LoVo (cell line): ENCODE measurements at regions not wholly inside any gene's neighbourhood (a gene's known extent, or its start where the extent isn't known, plus 50 kb on each side); places are given as distances from the start of the nearest gene placed in this dataset.
"Not testable (repeated sequence)": the region's sequence is repeated elsewhere in the genome, so short reads cannot be mapped to it uniquely, and the experiment has no call there.

Experiments used
- DNase-seq: peaks from one replicate; pipeline ENCODE4 v3.0.0-alpha.2; 2016; ENCODE audit warnings: low spot score

DNA sequence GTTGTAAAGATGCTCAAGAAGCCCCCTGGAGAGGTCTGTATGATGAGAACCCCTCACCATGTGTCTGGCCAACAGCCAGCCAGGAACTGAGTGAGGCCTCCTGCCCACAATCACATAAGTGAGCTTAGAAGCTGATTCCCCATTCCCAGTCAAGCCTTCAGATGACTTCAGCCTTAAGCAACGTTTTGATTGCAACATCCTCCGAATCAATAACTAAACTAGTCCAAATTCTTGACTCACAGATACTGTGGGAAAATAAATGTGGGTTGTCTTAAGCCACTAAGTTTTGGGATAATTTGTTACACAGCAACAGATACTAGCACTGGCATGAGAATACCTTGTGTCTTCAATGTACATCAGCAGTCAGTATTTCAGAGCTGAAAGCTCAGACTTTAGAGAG lies 54.5 kb upstream of the HS3ST4 start:
- no peak for DNase-seq

DNA sequence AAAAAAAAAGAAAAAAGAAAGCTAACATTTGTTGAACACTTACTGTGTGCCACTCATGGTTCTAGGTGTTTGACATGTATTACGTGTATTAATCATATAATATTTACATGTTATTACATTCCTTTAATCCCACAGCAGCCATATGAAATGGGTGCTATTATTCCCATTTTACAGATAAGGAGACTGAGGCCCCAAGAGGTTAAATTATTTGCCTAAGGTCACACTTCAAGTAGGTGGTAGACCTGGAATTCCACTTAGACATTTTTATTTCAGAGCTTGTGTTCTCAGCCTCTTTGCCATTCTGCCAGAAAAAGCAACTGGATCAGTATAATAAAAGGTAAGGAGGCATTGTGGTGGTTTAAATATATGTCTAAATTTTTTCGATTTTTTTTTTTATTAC lies 55.1 kb upstream of the HS3ST4 start:
- DNase-seq: no peak

DNA sequence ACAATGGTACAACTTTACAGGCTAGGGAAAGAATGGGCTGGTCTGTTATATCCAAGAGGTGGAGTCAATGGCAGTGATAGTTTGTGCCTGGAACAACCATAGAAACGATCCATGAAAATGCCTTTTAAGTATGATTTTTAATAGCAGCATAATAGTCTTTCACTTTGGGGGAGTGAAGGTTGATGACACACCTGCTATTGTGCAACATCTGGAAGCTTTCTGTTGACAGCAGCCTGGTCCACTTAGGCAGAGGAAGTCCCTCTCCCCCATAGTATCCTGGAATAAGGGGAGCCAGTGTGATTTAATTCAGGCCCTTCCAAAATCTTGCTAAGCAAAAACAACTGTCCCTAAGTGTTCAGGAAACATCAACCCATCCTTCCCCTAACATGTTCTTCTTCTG lies 56.3 kb upstream of the HS3ST4 start:
- no peak for DNase-seq

DNA sequence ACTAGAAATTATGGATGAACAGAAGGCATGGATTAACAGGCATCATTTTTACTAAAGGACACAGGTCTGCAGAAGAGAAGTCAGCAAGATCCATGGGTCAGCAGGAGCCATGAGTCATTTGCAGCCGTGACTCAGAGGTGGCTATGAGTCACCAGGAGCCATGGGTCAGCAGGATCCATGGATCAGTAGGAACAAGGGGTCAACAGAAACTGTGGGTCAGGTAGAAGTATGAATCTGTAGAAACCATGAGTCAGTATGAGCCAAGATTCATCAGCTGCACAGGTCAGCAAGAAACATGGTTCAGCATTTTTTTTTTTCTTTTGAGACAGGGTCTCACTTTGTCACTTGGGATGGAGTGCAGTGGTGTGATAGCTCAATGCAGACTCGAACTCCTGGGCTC lies 58.2 kb upstream of the HS3ST4 start:
- peak; percentile 2 for DNase-seq

DNA sequence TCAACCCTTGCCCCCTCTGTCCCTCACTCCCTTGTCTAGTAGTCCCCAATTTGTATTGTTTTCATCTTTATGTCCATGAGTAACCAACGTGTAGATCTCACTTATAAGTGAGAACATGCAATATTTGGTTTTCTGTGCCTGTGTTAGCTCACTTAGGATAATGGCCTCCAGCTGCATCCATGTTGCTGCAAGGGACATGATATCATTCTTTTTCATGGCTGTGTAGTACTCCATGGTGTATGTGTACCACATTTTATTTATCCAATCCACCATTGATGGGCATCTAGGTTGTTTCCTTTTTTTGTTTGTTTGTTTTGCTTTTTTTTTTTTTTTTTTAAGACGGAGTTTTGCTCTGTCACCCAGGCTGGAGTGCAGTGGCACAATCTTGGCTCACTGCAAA lies 63.0 kb upstream of the HS3ST4 start:
- DNase-seq: no peak

DNA sequence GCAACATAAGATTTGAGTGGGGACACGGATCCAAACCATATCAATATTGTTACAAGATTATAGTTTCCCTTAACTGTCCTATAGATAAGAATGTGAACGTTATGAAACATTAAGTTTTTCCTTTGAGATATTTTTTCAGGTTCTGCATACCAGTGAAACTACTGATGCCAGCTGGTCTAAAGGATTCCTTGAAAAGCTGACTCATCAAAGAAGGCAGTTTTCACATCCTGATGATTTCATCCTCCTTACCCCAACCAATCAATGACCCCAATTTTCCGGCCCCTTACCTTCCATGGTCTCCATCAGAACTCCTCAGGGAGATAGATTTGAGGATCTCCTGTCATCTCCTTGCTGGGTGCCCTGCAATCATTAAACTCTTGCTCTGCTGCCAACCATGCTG lies 64.1 kb upstream of the HS3ST4 start:
- no peak for DNase-seq

DNA sequence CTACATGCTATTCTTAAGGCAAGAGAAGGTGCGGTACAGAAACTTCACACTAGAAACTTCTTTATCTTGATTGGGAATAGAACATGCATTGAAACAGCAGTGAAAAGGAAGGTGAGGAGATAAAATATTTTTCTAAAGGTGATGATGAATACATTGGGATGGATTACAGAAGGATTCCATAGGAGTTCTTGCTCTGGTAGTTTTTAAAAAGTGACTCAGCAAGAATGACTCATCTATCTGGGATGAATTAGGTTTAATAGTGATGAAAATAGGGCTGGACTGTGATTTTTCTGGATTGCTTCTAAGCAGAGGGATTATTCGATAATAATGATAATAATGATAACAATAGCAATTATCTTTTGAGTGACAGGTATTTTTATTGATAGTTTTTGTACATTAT lies 65.6 kb upstream of the HS3ST4 start:
- no peak for DNase-seq

DNA sequence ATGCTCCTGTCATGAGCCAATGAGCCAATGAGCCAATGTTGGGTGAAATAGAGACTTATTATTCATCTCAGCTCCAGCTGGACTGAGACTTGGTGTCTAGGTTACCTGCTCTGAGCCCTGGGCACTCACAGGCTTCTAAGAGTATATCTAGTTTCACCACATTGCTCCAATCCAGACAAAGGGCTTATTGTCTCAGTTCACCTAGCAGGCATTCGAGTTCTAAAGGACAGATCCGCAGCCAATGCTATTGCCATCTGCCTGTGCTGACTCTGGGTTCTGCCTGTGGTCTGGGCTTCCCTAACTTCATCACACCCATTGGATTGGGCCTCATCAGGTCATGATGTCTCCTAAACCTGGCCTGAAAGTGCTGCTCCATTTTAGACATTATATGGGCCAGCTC lies 66.1 kb upstream of the HS3ST4 start:
- DNase-seq: no peak

DNA sequence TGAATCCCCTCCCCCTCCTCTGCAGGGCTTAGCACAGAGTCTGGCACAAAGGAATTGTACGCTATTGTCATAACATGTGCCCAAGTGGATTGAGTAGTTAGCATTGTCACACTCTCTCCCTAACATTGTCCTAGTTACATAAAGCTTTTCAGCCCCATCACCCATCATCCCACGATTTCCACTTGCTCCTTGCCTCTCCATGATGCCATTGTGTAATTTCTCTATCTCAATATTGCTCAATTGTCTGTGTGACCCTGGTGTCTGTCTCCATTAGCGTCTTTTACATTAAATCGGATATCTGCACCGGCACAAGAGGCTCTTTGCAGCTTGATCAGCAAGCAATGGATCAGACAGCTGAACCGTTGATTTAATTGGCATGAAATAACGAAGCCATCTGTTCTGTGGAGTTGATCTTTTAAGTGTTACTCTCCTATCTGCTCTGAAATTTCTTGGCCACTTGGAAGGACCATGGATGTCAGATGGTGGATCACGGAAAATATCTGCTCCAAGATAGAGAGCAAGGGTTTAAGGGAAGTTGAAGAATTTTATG lies 77.0 kb upstream of the HS3ST4 start:
- no peak for DNase-seq

DNA sequence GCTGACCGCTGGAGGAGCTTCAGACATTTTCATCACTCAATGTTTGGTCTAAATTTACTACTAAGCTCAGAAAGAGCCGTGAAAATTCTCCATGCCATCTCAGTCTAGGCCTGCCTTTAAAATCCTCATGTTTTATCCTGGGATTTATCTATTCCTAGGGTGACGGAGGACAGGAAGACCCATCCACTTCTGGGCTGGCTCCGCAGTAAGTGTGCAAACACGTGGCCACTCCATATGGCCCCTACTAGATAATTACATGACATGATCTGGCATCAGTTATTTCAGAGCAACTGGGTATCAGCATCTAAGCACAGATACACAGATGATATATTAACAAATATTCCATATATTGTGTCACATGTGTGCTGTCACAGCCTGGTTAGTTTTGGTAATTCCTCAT lies 77.8 kb upstream of the HS3ST4 start:
- DNase-seq: no peak

DNA sequence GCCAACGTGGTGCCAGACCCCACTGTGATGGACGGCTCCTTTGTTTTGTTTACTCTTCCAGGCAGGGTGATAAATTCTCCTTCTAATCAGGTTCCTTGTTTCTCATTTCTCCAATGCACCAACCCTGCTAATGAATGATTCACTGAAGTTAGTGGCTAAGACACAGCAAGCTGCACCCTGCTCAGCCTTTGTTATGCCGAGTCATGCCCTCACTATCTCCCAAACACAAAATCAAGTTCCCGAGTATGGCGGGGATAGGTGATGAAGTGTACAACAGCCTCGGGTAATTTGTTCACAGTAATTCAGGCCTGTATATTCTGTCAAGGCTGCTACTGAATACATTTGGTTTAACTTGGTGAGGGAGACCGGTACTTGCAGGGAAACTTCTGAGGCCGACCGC lies 83.8 kb upstream of the HS3ST4 start:
- DNase-seq: no peak

DNA sequence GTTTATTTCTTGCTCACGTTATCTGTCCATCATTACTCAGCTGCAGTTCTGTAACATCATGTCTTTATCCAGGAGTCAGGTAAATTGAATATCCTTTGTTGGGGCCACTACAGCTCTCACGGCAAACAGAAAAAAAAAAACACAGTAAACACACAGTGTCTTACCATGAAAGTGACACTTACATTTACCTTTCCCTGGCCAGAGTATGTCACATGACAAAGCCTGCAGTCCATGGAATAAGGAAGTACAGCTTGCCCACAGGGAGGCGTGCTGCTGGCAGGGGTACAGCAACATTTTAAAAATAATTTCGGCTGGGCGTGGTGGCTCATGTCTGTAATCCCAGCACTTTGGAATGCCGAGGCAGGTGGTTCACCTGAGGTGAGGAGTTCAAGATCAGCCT lies 85.7 kb upstream of the HS3ST4 start:
- DNase-seq: no peak

DNA sequence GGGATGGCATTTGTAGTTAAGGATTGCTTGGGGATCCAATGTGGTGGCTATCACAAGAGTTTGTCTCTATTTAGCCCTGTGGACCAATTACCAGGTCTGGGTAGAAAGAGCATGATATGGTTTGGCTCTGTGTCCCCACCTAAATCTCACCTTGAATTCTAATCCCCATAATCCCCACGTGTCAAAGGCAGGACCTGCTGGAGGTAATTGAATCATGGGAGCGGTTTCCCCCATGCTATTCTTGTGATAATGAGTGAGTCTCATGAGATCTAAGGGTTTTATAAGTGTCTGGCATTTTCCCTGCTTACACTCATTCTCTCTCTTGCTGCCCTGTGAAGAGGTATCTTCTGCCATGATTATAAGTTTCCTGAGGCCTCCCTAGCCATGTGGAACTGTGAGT lies 86.4 kb upstream of the HS3ST4 start:
- DNase-seq: no peak

DNA sequence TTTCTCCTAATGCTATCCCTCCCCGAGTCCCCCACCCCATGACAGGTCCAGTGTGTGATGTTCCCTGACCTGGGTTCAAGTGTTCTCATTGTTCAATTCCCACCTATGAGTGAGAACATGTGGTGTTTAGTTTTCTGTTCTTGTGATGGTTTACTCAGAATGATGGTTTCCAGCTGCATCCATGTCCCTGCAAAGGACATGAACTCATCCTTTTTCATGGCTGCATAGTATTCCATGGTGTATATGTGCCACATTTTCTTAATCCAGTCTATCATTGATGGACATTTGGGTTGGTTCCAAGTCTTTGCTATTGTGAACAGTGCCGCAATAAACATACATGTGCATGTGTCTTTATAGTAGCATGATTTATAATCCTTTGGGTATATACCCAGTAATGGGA lies 90.5 kb upstream of the HS3ST4 start:
- not testable (repeated sequence) for DNase-seq

DNA sequence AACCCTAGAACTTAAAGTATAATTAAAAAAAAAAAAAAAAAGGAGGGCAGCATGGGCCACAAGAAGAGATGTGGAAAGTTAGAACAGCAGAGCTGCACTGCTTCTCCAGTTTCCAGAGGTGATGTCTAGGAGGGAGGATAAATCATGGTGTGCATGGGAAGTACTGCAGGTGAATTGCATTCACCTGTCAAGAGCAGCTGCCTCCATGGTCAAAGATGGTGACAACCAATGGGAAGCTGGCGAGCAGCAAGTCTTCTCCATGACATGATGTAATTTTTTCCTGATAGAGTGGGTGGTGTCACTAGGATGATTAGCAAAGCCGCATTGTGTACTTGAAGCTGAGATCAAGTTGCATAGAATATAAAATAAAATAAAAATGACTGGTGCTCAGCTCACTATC lies 95.6 kb upstream of the HS3ST4 start:
- DNase-seq: no peak

DNA sequence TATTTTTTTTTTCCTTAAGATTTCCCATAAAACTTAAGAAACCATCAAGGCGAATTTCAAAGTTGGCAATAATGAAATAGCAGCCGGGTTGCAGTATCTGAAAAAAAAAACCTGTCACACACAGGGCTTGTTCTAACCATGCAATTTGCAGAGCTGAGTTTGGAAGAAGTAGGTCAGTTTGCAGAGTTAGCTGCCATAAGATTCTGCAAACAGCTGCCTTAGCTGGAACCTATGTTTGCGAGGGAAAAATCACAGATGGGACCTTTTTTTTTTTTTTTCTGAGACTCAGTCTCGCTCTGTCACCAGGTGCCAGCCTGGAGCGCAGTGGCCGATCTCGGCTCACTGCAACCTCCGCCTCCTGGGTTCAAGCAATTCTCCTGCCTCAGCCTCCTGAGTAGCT lies 98.5 kb upstream of the HS3ST4 start:
- DNase-seq: no peak

DNA sequence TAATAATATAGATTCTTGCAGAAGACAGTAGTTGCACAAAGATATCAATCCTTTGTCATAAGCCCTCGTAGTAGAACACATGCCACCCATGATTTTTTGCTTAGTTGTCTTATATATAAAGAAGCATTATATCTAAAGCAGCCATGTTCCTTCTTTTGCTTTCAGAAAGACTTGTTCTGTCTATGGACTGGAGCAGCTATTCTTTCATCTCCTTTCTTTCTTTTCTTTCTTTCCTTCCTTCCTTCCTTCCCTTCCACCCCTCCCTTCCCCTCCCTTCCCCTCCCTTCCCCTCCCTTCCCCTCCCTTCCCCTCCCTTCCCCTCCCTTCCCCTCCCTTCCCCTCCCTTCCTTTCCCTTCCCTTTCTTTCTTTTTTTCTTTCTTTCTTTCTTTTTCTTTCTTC lies 104.0 kb upstream of the HS3ST4 start:
- DNase-seq: no peak

DNA sequence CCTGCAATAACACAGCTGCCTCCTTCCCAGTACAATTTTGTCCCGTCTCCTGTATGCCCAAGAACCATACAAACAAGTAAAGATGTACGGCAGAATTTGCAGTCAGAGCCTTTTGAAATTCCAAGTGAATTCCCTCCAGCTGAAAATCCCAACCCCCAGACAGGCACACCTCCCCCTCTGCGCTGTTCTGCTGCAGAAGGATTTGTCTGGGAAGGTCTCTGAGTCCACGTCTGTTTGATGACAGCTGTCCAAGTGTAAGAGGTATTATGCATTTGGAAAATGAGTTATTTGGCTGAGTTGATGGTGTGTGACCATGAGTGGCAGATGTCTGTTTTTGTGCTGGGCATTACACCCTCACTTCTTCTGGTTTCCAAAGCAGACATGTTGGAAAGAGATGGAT lies 104.9 kb upstream of the HS3ST4 start:
- DNase-seq: no peak

DNA sequence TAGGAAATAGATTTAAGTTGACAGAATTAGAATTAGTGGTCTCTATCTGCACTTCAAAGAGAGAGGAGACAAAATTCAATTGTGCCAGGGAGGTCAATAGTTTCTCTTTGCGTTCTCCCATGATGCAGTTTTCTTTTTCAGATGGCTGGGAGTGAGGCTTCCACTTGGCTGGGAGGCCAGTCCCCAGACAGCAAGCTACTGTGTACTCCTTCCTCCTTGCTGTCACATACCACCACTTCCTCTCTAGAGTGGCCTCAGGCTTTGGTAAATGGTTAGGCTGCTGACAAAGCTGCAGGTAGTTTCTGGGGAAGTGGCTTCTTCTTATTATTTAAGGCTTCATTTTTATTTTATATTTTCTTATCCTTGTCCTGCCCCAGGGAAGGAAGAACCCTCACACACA lies 106.2 kb upstream of the HS3ST4 start:
- no peak for DNase-seq

DNA sequence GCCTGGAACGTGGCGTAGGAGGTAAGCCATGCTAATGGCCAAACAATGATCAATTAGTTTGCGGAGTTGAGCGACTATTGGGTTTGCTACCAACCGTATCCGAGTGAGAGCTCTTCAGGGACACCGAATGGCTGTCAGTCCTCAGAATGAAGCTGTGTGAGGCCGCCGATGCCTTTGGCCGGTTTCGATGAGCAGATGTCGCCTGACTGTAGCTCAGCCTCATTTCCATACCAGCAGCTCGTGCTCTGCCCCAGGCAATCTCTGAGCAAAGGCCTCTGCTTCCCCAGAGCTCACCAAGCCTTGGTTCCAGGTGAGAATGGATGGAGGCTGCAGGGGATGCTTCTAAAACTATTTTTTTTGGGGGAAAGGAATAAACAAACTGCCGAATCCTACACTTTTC lies 111.7 kb upstream of the HS3ST4 start:
- no peak for DNase-seq

DNA sequence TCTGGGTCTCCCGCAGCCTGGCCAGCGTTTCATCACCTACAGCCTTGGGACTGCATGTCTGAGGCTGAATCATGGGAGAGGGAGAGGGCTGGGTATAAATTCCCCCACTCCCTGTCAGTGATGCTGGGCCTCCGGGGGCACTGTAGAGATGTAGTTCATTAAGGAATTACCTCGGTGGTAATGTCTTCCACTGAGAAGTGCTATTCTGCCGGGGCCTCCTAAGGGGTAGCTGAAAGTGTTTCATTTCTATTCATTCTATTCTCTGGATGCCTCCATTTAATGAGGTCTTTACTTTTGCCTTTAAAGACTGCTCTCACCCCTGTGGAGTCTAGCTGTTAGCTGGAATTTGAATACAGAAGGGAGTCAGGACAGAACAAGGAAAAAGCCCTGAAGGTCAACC lies 116.4 kb upstream of the HS3ST4 start:
- DNase-seq: no peak

DNA sequence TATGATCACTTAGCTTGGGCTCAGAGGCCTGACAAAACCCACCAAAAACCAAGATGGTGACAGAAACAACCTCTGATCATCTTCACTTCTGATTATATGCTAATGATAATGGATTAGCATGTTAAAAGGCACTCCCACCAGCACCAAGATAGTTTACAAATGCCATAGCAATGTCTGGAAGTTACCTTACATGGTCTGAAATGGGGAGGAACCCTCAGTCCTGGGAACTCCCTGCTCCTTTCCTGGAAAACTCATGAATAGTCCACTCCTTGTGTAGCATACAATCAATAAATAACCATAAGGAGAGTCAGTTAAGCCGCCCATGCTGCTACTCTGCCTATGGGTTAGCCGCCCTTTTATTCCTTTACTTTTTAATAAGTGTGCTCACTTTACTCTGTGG lies 120.0 kb upstream of the HS3ST4 start:
- no peak for DNase-seq

DNA sequence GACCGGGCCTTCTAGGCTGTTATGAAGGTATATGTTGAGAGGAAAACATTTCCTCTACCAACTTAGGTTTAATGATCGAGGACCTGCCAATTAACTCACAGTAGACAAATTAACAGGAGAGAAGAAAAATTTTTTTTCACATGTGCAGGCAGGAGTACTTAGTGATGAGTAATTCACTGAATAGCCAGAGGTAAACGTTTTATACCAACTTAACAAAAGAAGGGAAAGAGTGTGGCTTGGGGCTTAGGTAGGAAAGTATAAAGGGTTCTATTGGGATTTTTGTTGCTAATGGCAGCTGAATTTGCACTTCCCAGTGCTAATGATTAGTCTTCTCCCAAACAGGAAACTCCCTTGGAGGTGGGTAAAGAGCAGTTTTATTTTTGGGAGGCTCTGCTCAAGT lies 121.6 kb upstream of the HS3ST4 start:
- DNase-seq: no peak

DNA sequence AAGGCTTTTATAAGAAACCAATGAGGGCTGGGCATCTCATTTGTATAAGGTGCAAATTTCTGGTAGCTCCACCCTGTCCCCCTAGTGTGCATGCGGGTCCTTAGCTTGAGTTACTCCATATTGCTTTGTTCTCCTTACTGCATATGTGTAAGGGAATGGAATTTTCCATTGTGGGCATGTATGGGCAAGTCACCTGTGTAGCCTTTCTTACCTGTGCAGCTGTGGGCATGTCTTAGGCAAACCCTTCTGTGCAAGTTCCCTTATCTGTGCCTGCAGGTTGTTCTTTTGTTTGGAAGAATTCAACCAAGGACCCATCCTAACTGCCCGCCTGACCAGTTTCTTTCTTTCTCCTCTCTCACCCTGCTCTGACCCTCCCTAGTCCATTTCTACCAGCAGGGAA lies 122.8 kb upstream of the HS3ST4 start:
- DNase-seq: no peak

DNA sequence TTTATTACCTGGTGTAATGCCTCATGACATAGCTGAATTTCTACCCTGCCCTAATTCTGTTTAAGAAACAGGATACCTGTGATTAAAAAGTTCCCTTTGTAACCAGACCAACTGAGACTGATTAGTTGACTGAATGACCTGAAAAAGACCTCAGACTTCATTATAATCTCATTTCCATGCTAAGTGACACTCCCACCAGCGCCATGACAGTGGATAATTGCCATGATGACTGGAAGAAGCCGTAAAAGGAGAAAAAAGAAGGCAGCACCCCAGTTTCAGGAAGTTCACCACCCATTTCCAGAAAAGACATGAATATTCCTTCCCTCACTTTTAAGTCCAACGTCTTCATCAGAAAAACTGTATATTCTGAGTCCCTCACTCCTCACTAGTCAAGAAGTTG lies 125.6 kb upstream of the HS3ST4 start:
- no peak for DNase-seq
